Activated CD8-positive, alpha-beta T cell treated with anti-CD3 and anti-CD28 coated beads for 36 hours (primary cell): ENCODE measurements at regions not wholly inside any gene's neighbourhood (a gene's known extent, or its start where the extent isn't known, plus 50 kb on each side); places are given as distances from the start of the nearest gene placed in this dataset.

Experiments used
- ATAC-seq: fragments of 200-7000 bp; cut with Tn5 transposase; one replicate; pipeline ENCODE4 v1.10.0; 2021; ENCODE audit warnings: mild to moderate bottlenecking, moderate library complexity
- CTCF ChIA-PET: fragments of 350-600 bp; sonication (Branson Sonifier 250); formaldehyde crosslinking; loops from one replicate; lab custom pipeline; 2021; ENCODE audit warnings: antibody characterized with exemption; lab: Charles Lee
- POLR2A ChIA-PET: fragments of 350-600 bp; sonication (Branson Sonifier 250); formaldehyde crosslinking; loops from one replicate; lab custom pipeline; 2021; ENCODE audit warnings: antibody characterized with exemption; lab: Charles Lee
- DNase-seq: peaks from one replicate; pipeline ENCODE4 v3.0.0-alpha.2; 2020
- H3K27ac Mint-ChIP-seq: one replicate; pipeline ENCODE4 v1.8.0; 2021; ENCODE audit warnings: mild to moderate bottlenecking, mixed read lengths
- H3K27me3 Mint-ChIP-seq: one replicate; pipeline ENCODE4 v1.8.0; 2021; ENCODE audit warnings: mixed read lengths
- H3K36me3 Mint-ChIP-seq: one replicate; pipeline ENCODE4 v1.8.0; 2021; ENCODE audit warnings: low read depth, mixed read lengths
- H3K4me1 Mint-ChIP-seq: one replicate; pipeline ENCODE4 v1.8.0; 2021; ENCODE audit warnings: low read depth, mixed read lengths
- H3K4me3 Mint-ChIP-seq: one replicate; pipeline ENCODE4 v1.8.0; 2021; ENCODE audit warnings: mild to moderate bottlenecking, moderate library complexity, mixed read lengths
- H3K9me3 Mint-ChIP-seq: one replicate; pipeline ENCODE4 v1.8.0; 2021; ENCODE audit warnings: mixed read lengths
- CTCF ChIP-seq: fragments of 200-600 bp; IDR thresholded peaks from one replicate; pipeline ENCODE4 v1.8.0; 2022; ENCODE audit warnings: antibody characterized with exemption, mild to moderate bottlenecking
- intact Hi-C: fragments of 100-400 bp; cut with micrococcal nuclease; formaldehyde crosslinking; loops from one replicate; pipeline ENCODE4 v1.10.0; 2022

DNA sequence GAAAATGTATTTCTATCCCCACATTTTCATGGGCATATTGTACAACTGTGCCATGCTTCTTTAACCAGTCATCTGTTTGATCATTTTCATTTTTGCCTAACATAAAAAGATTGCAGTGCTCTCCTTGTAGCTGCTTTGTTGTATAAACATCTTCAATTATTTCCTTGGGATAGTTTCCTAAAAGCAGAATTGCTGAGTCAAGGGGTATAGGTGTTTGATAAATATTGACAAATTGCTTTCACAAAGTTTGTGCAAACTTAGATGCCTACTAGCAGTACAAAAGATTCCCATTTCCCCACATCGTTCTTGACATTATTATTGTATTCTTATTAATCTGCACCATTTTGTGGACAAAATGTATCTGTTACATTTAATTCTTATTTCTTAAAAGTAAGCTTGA lies 479.6 kb downstream of the FBXO15 start:
- no peak for TF ChIP-seq CTCF
- DNase-seq (no peak), ATAC-seq (no peak)
- ChIA-PET CTCF (no interaction called here), POLR2A (no interaction called here)
- Mint-ChIP-seq H3K4me3 (no peak overlapping the region), H3K27me3 (no peaks in the 10 kb centered on the region), H3K36me3 (no peaks in the 10 kb centered on the region), H3K27ac (no peak overlapping the region), H3K9me3 (no peaks in the 10 kb centered on the region), H3K4me1 (no peaks in the 10 kb centered on the region)
- intact Hi-C loops = no loop called here

DNA sequence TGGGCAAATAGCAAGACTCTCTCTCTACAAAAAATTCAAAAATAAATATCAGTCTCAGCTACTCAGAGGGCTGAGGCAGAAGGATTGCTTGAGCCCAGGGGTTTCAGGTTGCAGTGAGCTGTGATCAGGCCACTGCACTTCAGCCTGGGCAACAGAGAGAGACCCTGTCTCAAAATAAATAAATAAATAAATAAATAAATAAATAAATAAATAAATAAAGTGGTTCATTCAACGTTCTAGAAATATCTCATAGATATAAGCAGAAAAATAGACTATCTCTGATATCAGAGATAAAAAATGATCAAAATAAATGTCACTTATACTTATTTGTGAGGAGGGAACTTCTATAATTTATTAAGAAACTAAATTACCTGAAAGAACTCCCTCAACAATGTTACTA lies 480.9 kb downstream of the FBXO15 start:
- no peaks in the 10 kb centered on the region for H3K9me3 Mint-ChIP-seq
- no peaks in the 10 kb centered on the region for H3K27me3 Mint-ChIP-seq
- H3K27ac Mint-ChIP-seq = no peak overlapping the region
- ChIA-PET POLR2A (no interaction called here), CTCF (no interaction called here)
- no peak for TF ChIP-seq CTCF
- no peak for ATAC-seq
- no peaks in the 10 kb centered on the region for H3K36me3 Mint-ChIP-seq
- no peak for DNase-seq
- no peak overlapping the region for H3K4me3 Mint-ChIP-seq
- H3K4me1 Mint-ChIP-seq = no peaks in the 10 kb centered on the region
- intact Hi-C loops = no loop called here

DNA sequence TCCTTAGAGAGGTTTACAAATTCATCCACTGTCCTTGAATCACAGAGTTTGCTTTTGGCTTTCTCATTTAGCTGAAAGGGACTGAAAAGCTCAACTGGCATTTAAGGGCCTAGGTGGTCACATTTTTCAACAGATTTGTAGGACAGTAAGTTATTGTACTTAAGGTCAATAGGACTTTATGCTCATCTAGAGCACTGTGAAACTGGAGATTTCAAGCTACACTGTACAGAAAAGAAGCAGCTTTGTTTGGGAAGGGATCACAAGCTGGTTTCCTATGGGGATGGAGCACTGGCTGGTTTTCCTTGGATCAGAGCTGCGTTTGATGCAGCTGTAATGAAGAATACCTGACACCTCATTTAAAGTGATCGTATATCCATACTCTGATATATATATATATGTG lies 482.7 kb downstream of the FBXO15 start:
- Mint-ChIP-seq H3K4me1 (no peaks in the 10 kb centered on the region), H3K27me3 (no peaks in the 10 kb centered on the region), H3K4me3 (no peak overlapping the region), H3K36me3 (no peaks in the 10 kb centered on the region), H3K9me3 (no peaks in the 10 kb centered on the region), H3K27ac (no peak overlapping the region)
- ChIA-PET CTCF (no interaction called here), POLR2A (no interaction called here)
- intact Hi-C loops = no loop called here
- DNase-seq = no peak
- ATAC-seq = no peak
- no peak for TF ChIP-seq CTCF

- ChIA-PET CTCF (no interaction called here), POLR2A (no interaction called here)
- no peak for TF ChIP-seq CTCF
- ATAC-seq (no peak), DNase-seq (no peak)
- no peaks in the 10 kb centered on the region for H3K36me3 Mint-ChIP-seq
- intact Hi-C loops = no loop called here
- no peak overlapping the region for H3K4me3 Mint-ChIP-seq
- H3K4me1 Mint-ChIP-seq = no peaks in the 10 kb centered on the region
- no peaks in the 10 kb centered on the region for H3K27me3 Mint-ChIP-seq
- H3K27ac Mint-ChIP-seq = no peak overlapping the region
- H3K9me3 Mint-ChIP-seq = no peaks in the 10 kb centered on the region
Measured at GRCh38 chr18:73663581-73663980, 484.1 kb downstream of the FBXO15 start.

GRCh38 chr18:73662421-73662820 lies 485.2 kb downstream of the FBXO15 start:
- Mint-ChIP-seq H3K36me3 (no peaks in the 10 kb centered on the region), H3K27me3 (no peaks in the 10 kb centered on the region), H3K4me1 (no peaks in the 10 kb centered on the region), H3K4me3 (no peak overlapping the region), H3K27ac (no peak overlapping the region), H3K9me3 (no peaks in the 10 kb centered on the region)
- intact Hi-C loops = no loop called here
- ATAC-seq (no peak), DNase-seq (no peak)
- POLR2A ChIA-PET = no interaction called here
- CTCF ChIA-PET = no interaction called here
- TF ChIP-seq CTCF = no peak
